WTC11 (cell line): ENCODE measurements at regions not wholly inside any gene's neighbourhood (a gene's known extent, or its start where the extent isn't known, plus 50 kb on each side); places are given as distances from the start of the nearest gene placed in this dataset.

Source experiments
- ATAC-seq: fragments of 200-7000 bp; cut with Tn5 transposase; 2 replicates; pipeline ENCODE4 v1.10.0; 2021; ENCODE audit warnings: mild to moderate bottlenecking, moderate library complexity
- CTCF ChIA-PET: fragments of 300-600 bp; sonication (Branson Sonifier 250); formaldehyde crosslinking; loops from one replicate; lab custom pipeline; 2021; ENCODE audit warnings: antibody characterized with exemption; lab: Charles Lee
- POLR2A ChIA-PET: fragments of 350-600 bp; sonication (Branson Sonifier 250); formaldehyde crosslinking; loops from one replicate; lab custom pipeline; 2021; ENCODE audit warnings: antibody characterized with exemption; lab: Charles Lee
- DNase-seq: peaks from one replicate; pipeline ENCODE4 v3.0.0; 2021; ENCODE audit warnings: low spot score
- H3K27ac Mint-ChIP-seq: 2 replicates; pipeline ENCODE4 v1.8.0; 2021; ENCODE audit warnings: mixed read lengths
- H3K27me3 Mint-ChIP-seq: 2 replicates; pipeline ENCODE4 v1.8.0; 2021; ENCODE audit warnings: low read depth, mild to moderate bottlenecking, moderate library complexity, mixed read lengths
- H3K36me3 Mint-ChIP-seq: 2 replicates; pipeline ENCODE4 v1.8.0; 2021; ENCODE audit warnings: mixed read lengths
- H3K4me1 Mint-ChIP-seq: 2 replicates; pipeline ENCODE4 v1.8.0; 2022; ENCODE audit warnings: mixed read lengths
- H3K4me3 Mint-ChIP-seq: 2 replicates; pipeline ENCODE4 v1.8.0; 2021; ENCODE audit warnings: mild to moderate bottlenecking, moderate library complexity, mixed read lengths
- H3K9me3 Mint-ChIP-seq: 2 replicates; pipeline ENCODE4 v1.8.0; 2021; ENCODE audit warnings: mixed read lengths
- ETV6 ChIP-seq: sonication (generic); formaldehyde crosslinking; IDR thresholded peaks from 2 replicates; pipeline ENCODE4 v1.8.1; 2022; ENCODE audit warnings: mild to moderate bottlenecking, missing genetic modification reagents
- FOXK1 ChIP-seq: sonication (generic); formaldehyde crosslinking; IDR thresholded peaks from 2 replicates; pipeline ENCODE4 v1.8.0; 2022; ENCODE audit warnings: mild to moderate bottlenecking, moderate library complexity, missing genetic modification reagents
- GRHL2 ChIP-seq: fragments of 250-450 bp; sonication (Bioruptor Pico); IDR thresholded peaks from 2 replicates; pipeline ENCODE4 v1.8.0; 2022; ENCODE audit warnings: mild to moderate bottlenecking, moderate library complexity; ENCODE audit not compliant: insufficient replicate concordance, severe bottlenecking
- IRF2 ChIP-seq: sonication (generic); formaldehyde crosslinking; IDR thresholded peaks from 2 replicates; pipeline ENCODE4 v1.8.0; 2022; ENCODE audit warnings: low read depth, missing genetic modification reagents, borderline replicate concordance
- KAT7 ChIP-seq: sonication (generic); formaldehyde crosslinking; IDR thresholded peaks from 2 replicates; pipeline ENCODE4 v1.8.1; 2023; ENCODE audit warnings: missing genetic modification reagents, mild to moderate bottlenecking, borderline replicate concordance
- NFE2L1 ChIP-seq: sonication (generic); formaldehyde crosslinking; IDR thresholded peaks from 2 replicates; pipeline ENCODE4 v1.8.1; 2023; ENCODE audit warnings: missing genetic modification reagents
- NFYB ChIP-seq: sonication (generic); formaldehyde crosslinking; conservative IDR thresholded peaks from 2 replicates; pipeline ENCODE4 v1.8.0; 2022; ENCODE audit warnings: low read depth, missing genetic modification reagents
- NR2C2 ChIP-seq: sonication (generic); formaldehyde crosslinking; IDR thresholded peaks from 2 replicates; pipeline ENCODE4 v1.8.0; 2022; ENCODE audit warnings: mild to moderate bottlenecking, missing genetic modification reagents
- TCF7 ChIP-seq: sonication (generic); formaldehyde crosslinking; IDR thresholded peaks from 2 replicates; pipeline ENCODE4 v1.8.0; 2022; ENCODE audit warnings: mild to moderate bottlenecking, low read depth, missing genetic modification reagents, moderate library complexity
- ZNF138 ChIP-seq: sonication (generic); formaldehyde crosslinking; conservative IDR thresholded peaks from 2 replicates; pipeline ENCODE4 v1.8.1; 2022; ENCODE audit warnings: mild to moderate bottlenecking, moderate library complexity, missing genetic modification reagents
- ZNF232 ChIP-seq: sonication (generic); formaldehyde crosslinking; IDR thresholded peaks from 2 replicates; pipeline ENCODE4 v1.8.0; 2022; ENCODE audit warnings: mild to moderate bottlenecking, missing genetic modification reagents
- ZNF317 ChIP-seq: sonication (generic); formaldehyde crosslinking; IDR thresholded peaks from 2 replicates; pipeline ENCODE4 v1.8.1; 2023; ENCODE audit warnings: low read depth, mild to moderate bottlenecking, moderate library complexity, missing genetic modification reagents, borderline replicate concordance
- ZNF396 ChIP-seq: fragments of 250-450 bp; sonication (Bioruptor Pico); IDR thresholded peaks from 2 replicates; pipeline ENCODE4 v1.8.0; 2021; ENCODE audit warnings: mild to moderate bottlenecking, moderate library complexity, borderline replicate concordance
- TF ChIP-seq, protein P1 (sequence below): fragments of 250-450 bp; sonication (Bioruptor Pico); IDR thresholded peaks from 2 replicates; pipeline ENCODE4 v1.9.0; 2021; ENCODE audit warnings: mild to moderate bottlenecking
- TF ChIP-seq, protein P2 (sequence below): sonication (generic); formaldehyde crosslinking; IDR thresholded peaks from 2 replicates; pipeline ENCODE4 v1.8.1; 2023; ENCODE audit warnings: mild to moderate bottlenecking, missing genetic modification reagents
- TF ChIP-seq, protein P3 (sequence below): sonication (generic); formaldehyde crosslinking; IDR thresholded peaks from 2 replicates; pipeline ENCODE4 v1.8.0; 2022; ENCODE audit warnings: missing genetic modification reagents
- TF ChIP-seq, protein P4 (sequence below): sonication (generic); formaldehyde crosslinking; IDR thresholded peaks from 2 replicates; pipeline ENCODE4 v1.8.1; 2023; ENCODE audit warnings: mild to moderate bottlenecking, missing genetic modification reagents, moderate library complexity
- TF ChIP-seq, protein P5 (sequence below): fragments of 250-450 bp; sonication (Bioruptor Pico); IDR thresholded peaks from 2 replicates; pipeline ENCODE4 v2.1.2; 2022; ENCODE audit warnings: mild to moderate bottlenecking, moderate library complexity

DNA sequence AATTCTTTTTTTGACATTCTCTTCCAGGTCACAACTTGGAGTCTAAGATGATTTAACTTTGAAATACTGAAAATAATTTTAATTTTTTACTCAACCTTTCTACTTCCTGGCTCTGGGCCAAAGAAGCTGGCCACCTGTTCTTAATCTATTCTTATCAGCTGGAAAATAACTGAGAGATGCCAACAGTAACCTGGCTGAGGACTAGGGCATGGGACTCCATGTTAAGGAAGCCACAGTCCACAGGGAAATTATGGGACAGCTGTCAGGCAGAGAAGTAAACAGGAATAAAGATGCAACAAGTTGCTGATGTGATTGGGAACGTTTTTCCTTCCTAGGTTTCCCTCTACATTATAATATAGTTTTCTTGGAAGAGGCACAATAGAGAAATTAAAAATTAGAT is 84.7 kb upstream of the CPNE4 start (continued):
- TF ChIP-seq, protein P1, sequence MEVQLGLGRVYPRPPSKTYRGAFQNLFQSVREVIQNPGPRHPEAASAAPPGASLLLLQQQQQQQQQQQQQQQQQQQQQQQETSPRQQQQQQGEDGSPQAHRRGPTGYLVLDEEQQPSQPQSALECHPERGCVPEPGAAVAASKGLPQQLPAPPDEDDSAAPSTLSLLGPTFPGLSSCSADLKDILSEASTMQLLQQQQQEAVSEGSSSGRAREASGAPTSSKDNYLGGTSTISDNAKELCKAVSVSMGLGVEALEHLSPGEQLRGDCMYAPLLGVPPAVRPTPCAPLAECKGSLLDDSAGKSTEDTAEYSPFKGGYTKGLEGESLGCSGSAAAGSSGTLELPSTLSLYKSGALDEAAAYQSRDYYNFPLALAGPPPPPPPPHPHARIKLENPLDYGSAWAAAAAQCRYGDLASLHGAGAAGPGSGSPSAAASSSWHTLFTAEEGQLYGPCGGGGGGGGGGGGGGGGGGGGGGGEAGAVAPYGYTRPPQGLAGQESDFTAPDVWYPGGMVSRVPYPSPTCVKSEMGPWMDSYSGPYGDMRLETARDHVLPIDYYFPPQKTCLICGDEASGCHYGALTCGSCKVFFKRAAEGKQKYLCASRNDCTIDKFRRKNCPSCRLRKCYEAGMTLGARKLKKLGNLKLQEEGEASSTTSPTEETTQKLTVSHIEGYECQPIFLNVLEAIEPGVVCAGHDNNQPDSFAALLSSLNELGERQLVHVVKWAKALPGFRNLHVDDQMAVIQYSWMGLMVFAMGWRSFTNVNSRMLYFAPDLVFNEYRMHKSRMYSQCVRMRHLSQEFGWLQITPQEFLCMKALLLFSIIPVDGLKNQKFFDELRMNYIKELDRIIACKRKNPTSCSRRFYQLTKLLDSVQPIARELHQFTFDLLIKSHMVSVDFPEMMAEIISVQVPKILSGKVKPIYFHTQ (CRISPR knock-in tag), result no peak
- TF ChIP-seq, protein P2, sequence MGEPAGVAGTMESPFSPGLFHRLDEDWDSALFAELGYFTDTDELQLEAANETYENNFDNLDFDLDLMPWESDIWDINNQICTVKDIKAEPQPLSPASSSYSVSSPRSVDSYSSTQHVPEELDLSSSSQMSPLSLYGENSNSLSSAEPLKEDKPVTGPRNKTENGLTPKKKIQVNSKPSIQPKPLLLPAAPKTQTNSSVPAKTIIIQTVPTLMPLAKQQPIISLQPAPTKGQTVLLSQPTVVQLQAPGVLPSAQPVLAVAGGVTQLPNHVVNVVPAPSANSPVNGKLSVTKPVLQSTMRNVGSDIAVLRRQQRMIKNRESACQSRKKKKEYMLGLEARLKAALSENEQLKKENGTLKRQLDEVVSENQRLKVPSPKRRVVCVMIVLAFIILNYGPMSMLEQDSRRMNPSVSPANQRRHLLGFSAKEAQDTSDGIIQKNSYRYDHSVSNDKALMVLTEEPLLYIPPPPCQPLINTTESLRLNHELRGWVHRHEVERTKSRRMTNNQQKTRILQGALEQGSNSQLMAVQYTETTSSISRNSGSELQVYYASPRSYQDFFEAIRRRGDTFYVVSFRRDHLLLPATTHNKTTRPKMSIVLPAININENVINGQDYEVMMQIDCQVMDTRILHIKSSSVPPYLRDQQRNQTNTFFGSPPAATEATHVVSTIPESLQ (CRISPR knock-in tag), result no peak
- TF ChIP-seq FOXK1 (CRISPR knock-in tag) (no peak), ZNF317 (no peak)
- TF ChIP-seq, all 79 proteins: peak for 0

DNA sequence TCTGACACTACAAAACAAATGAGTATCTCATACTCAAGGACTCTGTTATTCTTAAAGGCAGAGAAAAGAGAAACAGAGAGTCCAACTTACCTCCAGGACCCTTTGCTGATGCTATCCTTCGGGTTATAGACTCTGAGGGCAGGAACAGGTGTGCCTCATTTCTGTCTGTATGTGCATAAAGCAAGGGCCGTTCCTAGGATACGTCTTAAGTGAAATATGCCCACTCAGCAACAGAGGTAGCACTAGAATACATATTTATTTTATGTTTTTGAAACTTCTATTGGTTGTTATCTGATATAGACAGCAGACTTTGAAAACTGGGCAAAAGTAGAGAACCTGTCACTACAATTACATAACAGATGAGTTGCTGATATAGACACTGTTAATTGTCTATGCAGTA is 89.3 kb upstream of the CPNE4 start:
- Mint-ChIP-seq H3K4me3 (no peak overlapping the region), H3K27ac (no peak overlapping the region), H3K9me3 (no peaks in the 10 kb centered on the region), H3K4me1 (no peaks in the 10 kb centered on the region), H3K36me3 (no peaks in the 10 kb centered on the region), H3K27me3 (no peaks in the 10 kb centered on the region; the same call in none of the 2 replicates)
- ChIA-PET CTCF (no interaction called here), POLR2A (no interaction called here)
- no peak for DNase-seq
- ATAC-seq, result no peak
- no peak for TF ChIP-seq ETV6 (CRISPR knock-in tag)
- TF ChIP-seq, protein P3, sequence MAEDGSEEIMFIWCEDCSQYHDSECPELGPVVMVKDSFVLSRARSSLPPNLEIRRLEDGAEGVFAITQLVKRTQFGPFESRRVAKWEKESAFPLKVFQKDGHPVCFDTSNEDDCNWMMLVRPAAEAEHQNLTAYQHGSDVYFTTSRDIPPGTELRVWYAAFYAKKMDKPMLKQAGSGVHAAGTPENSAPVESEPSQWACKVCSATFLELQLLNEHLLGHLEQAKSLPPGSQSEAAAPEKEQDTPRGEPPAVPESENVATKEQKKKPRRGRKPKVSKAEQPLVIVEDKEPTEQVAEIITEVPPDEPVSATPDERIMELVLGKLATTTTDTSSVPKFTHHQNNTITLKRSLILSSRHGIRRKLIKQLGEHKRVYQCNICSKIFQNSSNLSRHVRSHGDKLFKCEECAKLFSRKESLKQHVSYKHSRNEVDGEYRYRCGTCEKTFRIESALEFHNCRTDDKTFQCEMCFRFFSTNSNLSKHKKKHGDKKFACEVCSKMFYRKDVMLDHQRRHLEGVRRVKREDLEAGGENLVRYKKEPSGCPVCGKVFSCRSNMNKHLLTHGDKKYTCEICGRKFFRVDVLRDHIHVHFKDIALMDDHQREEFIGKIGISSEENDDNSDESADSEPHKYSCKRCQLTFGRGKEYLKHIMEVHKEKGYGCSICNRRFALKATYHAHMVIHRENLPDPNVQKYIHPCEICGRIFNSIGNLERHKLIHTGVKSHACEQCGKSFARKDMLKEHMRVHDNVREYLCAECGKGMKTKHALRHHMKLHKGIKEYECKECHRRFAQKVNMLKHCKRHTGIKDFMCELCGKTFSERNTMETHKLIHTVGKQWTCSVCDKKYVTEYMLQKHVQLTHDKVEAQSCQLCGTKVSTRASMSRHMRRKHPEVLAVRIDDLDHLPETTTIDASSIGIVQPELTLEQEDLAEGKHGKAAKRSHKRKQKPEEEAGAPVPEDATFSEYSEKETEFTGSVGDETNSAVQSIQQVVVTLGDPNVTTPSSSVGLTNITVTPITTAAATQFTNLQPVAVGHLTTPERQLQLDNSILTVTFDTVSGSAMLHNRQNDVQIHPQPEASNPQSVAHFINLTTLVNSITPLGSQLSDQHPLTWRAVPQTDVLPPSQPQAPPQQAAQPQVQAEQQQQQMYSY, result no peak
- no peak for TF ChIP-seq NFYB (CRISPR knock-in tag)
- TF ChIP-seq ZNF317, result no peak
- TF ChIP-seq NR2C2, result no peak
- TF ChIP-seq IRF2 (CRISPR knock-in tag), result no peak
- TF ChIP-seq, protein P4, sequence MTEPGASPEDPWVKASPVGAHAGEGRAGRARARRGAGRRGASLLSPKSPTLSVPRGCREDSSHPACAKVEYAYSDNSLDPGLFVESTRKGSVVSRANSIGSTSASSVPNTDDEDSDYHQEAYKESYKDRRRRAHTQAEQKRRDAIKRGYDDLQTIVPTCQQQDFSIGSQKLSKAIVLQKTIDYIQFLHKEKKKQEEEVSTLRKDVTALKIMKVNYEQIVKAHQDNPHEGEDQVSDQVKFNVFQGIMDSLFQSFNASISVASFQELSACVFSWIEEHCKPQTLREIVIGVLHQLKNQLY, result no peak

DNA sequence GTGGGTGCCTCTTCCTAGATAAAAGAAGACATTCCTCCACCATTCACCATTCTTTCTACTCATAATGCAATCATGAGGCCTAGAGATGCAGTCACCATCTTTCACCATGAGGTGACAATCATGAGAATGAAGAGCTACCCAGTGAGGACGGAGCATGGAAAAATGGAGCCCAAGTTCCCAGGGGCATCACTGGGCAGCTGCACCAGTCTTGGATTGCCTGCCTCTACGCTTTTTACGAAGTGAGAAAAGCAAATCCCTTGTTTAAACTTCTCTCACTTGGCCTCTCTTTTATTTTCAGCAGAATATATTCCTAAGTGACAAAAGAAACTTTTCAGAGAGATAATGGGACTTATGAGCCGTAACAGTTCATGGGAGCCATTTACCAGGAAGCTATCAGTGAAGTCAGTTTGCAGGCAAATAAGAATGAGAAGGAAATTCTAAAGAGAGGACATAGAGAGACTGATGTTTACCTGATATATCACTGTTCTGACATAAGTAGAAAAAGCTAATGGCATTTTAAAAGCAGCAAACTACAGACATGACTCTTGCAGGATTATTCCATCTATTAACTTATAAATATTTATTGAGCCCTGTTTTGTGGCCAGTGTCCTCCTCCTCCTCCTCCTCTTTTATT is 90.0 kb upstream of the CPNE4 start:
- Mint-ChIP-seq H3K36me3 (no peaks in the 10 kb centered on the region), H3K4me3 (no peak overlapping the region), H3K27me3 (no peaks in the 10 kb centered on the region; the same call in none of the 2 replicates), H3K4me1 (no peaks in the 10 kb centered on the region), H3K27ac (no peak overlapping the region), H3K9me3 (no peaks in the 10 kb centered on the region)
- ATAC-seq (no peak), DNase-seq (no peak)
- ChIA-PET POLR2A (no interaction called here), CTCF (no interaction called here)
- TF ChIP-seq TCF7 (CRISPR knock-in tag) (no peak), NFE2L1 (CRISPR knock-in tag) (no peak), KAT7 (CRISPR knock-in tag) (no peak), GRHL2 (CRISPR knock-in tag) (no peak), NR2C2 (no peak), ZNF138 (CRISPR knock-in tag) (no peak), ZNF232 (CRISPR knock-in tag) (no peak), ZNF396 (CRISPR knock-in tag) (no peak)
- TF ChIP-seq, protein P1 (CRISPR knock-in tag), result no peak
- TF ChIP-seq, protein P5, sequence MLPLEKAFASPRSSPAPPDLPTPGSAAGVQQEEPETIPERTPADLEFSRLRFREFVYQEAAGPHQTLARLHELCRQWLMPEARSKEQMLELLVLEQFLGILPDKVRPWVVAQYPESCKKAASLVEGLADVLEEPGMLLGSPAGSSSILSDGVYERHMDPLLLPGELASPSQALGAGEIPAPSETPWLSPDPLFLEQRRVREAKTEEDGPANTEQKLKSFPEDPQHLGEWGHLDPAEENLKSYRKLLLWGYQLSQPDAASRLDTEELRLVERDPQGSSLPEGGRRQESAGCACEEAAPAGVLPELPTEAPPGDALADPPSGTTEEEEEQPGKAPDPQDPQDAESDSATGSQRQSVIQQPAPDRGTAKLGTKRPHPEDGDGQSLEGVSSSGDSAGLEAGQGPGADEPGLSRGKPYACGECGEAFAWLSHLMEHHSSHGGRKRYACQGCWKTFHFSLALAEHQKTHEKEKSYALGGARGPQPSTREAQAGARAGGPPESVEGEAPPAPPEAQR, result no peak
